Inferior parietal cortex (tissue), 1 donor: ENCODE measurements at regions not wholly inside any gene's neighbourhood (a gene's known extent, or its start where the extent isn't known, plus 50 kb on each side); places are given as distances from the start of the nearest gene placed in this dataset.

Source experiments
- DNase-seq: peaks from one replicate; pipeline ENCODE4 v3.0.0-alpha.2; 2016; ENCODE audit errors: extremely low spot score

DNA sequence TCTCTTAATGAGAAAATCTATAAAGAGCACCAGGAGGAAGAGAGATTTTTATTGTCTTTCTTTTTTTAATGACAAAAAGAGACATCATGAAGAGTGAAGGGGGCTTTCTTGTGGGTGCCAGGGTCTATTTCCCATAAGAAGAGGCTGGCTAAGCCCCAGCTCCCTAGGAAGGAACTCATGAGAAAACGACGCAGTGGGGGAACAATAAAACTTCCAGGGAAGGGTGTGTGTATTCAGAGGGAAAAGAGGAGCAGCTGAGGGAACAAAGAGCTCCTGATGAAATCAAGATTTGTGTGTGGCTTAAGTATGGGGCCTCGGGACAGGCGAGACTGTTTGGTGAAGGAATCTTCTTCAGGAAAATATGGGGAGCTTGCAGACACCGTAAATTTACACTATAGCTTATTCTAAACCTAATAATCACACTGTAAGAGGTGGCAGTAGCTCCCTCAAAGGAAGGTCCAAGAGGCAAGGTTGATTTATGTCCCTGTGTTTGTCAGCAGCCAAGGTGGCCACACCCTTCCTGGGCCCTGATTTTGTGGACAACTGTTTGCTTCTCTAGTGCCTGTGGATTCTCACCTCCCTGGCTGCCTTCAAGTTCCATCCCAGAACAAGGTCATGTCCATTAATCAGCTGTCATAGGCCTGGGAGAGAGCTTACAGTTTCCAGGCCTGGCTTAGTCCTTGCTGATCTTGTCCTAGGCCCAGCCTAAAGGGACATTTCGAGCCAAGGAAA lies 615.7 kb downstream of the INSC start:
- no peak for DNase-seq

DNA sequence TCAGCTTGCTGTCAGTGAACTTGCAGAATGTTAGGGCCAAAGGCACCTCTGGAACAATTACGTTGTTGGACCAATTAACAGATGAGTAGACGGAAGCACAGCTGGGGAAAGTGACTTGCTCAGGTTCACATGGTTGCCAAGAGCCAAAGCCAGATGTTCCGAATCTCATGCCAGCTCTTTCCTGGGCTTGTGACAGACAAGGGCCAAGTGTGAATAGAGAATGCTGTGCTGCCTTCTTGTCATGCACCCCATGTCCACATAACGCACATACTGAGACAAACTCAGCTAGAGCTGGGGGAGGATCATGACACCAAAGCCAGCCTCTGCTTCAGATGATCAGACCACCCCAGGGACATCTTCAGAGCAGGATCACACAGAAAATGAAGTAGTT lies 616.3 kb downstream of the INSC start:
- no peak for DNase-seq

DNA sequence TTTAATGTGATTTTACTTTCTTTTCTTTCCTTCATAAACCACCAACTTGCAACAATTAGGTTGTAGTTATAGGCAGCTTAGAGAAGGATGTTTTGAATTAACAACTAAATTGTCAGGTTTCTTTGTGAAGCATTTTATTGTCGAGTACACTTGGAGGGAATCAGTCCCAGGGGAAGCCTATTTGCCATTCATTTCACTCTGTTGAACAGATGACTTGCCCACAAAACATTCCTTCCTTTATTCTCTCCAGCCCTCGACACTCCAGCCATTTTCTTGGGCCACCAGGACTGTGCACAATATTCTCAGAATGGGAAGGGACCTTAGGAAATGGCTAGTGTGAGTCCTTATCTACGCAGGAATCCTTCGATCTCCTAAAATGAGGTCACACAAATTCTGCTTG lies 620.6 kb downstream of the SOX6 start:
- DNase-seq: no peak

DNA sequence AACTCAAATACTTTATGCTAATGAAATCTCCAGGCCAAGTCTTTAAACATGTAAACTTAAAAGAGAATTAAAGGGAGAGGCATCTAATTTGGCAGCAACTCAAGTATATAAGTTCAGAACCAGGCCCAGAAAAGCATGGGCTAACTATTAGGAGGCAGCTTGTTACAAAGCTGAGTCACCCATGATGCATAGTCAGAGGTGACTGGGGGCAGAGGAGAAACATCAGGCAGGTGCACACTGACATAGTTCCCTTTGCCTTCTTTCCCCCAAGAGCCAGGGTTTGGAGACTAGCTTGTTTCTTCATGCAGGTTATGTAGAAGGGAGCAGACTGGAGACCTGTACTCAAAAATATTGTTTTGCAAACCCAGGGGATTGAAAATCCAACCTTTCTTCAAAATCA lies 619.0 kb downstream of the SOX6 start:
- DNase-seq: no peak

DNA sequence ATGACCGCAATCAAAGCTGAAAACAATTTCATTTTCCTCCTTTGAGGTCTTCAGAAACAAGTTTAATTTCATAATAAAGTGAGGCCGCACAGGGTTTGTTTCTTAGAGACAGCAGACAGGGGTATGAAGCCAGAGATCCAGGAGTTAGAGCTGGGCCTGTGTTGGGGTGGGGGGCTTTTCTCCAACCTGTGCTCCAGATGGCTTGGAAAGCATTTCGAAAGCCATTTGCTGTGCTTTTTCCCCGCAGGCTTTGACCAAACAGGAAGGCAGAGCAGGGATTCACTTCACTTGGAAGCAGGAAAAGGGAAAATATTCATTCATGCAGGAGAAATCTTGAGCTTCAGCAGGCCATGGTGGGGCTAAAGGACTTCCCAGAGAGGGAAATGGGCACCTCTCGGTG lies 617.4 kb downstream of the SOX6 start:
- no peak for DNase-seq

DNA sequence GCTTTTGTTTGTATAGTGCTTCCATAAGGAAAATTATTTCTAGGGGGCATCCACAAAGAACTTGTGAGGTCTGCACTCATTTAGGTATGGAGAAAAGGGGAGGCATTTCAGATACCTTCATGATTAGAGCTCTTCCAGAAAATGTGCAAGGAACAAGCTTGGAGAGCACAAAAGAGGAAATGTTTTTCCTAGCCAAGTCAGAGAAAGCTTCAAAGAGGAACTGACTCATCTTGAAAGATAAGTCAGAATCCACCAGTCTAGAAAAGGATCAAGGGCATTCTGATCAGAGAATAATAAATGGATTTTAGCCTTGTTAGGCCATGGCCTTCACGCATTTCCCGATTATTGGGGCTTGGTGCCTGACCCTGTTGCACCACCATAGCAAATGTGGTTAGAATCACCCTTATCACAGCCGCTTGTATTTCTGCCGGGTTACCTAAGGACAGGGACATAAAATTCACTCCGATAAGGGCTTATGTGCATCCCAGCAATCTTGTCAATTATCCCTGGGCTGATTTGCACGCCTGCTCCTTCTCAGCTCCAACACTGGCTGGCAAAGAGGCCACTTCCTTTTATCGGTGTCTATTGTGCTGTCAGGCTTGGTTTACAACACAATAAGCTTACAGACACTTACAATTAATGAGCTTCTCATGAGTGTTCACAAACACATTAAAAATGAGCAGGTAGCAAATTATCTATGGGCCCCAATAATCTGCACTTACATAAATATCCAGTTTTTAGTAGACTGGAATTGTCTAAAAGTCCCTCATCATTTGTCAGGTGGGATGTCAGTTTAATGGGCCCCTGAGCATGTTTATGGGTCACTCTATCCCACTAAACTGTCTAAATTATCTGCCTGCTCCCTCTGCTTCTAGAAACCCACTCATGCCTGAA lies 613.5 kb downstream of the SOX6 start:
- peak; percentile 5 for DNase-seq

DNA sequence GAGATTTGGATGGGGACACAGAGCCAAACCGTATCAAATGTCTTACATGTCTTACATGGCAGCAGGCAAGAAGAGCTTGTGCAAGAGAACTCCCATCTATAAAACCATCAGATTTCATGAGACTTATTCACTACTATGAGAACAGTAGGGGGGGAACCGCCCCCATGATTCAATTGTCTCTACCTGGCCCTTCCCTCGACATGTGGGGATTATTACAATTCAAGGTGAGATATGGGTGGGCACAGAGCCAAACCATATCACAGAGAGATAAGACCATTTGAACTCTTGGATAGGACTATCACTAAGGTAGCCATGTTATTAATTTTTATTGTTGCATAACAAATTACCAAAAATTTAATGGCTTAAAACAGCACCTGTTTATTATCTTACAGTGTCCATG lies 611.7 kb downstream of the SOX6 start:
- no peak for DNase-seq

DNA sequence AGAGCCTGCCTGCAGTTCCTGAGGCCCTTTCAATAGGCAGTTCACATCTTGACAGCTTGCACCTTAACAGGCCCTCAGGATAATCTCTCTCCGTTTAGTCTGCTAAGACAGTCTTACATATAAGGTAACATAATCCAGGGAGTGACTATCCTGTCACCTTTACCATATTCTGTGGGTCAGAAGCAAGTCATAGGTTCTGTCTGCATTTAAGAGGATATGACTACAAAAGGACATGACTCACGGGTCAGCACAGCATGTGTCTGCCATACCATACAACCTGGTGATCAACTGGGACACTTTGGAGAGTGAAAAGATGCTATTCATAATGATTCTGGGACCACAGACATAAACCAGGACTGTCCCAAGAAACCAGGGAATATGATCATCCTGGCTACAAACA lies 611.1 kb downstream of the SOX6 start:
- DNase-seq: no peak

DNA sequence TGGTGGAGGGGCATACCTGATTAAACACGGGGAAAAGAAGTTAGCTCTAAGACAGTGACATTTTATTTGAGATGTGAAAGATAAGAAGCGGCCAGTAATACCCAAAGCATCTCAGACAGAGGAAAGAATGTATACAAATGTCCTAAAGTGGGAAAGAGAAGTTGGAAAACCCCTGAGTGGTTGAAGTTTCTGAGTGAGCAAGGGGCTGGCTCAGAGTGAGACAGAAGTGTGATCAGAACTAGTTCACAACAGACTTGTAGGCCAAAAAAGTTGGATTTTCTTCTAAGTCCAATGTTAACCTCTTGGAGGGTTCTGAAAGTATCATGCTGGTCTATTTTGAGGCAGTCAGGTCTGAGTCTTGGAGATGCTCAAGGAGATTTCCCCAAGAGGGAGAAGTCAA lies 608.7 kb downstream of the SOX6 start:
- DNase-seq: no peak

DNA sequence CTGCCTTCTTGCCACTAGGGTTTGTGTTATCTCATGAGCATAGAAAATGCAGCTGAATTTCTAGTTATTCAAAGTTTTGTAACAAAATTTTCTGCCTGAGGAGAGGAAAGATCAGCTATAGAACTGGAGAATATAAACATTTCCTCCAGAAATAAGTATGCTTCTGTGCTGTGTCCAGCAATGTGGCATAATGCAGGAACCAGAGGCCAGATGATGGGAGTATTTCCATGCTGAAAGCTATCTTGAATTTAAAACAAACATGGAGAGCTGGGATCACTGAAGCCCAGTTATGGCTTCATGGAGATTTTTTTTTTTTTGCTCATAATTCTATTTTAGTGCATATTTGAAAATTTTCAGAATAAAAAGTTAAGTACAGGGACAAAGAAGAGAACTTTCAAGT lies 608.2 kb downstream of the SOX6 start:
- DNase-seq: no peak

DNA sequence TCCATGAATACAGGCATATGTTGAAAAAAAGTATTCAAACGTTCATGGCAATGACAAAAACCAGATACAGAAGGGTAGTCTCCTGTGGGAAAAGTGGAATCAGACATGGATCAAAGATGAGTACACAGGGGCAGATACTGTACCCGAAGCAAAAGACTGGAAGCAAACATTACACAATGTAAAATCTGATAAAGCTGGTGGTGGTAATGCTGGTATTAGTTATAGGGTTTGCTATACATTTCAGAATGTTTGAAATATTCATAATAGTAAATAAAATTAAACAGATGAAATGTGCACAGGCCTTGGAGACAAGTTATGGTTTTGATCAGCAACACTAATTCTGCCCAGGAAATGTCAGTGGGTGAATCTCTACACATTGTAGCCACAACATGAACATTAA lies 607.6 kb downstream of the SOX6 start:
- no peak for DNase-seq

DNA sequence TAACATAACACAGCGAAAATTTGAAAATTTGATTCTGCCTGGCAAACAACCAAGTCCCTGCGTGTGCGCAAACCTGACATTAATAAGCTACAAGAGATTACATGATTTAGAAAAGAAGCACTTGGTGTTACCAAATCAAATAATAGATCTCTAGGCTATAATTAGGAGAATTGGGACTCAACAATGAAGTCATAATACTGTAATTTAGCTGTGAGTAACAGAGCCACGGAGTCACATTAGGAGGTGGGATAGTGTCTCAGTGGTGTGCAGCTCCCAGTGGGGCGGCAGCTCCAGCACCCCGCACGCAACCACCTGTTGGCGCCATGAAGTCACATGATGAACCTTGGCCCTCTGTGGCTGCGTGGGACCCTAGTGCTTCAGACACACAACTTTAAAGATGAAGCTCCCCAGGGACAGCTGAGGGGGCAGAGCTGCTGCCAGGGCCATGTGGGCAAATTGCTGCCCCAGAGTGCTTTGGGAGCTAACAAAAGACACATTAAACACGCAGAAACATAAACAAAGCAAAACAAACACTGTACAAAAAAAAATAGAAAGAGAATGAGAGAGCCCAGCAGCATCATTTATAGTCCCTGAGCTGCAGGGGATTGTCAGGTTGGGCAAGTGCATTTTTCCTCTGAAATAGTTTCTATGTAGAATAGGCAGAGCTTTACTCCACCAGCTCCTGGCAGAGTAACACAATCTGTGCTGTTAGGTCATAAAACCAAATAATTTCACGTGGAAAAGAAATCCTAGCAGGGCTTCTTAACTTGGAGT lies 605.6 kb downstream of the SOX6 start:
- DNase-seq: no peak

DNA sequence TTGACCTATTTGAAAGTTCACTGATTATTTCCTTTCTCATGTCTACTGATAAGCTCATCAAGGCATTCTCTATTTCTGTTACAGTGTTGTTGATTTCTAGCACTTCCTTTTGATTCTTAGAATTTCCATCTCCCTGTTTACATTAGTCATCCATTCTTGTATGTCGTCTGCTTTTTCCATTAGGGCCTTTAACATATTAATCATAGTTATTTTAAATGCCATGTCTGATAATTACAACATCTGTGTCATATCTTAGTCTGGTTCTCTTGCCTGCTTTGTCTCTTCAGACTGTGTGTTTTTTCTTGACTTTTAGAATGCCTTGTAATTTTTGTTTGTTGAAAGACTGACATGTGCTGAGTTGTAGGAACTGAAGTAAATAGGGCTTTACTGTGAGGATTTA lies 602.1 kb downstream of the SOX6 start:
- no peak for DNase-seq

DNA sequence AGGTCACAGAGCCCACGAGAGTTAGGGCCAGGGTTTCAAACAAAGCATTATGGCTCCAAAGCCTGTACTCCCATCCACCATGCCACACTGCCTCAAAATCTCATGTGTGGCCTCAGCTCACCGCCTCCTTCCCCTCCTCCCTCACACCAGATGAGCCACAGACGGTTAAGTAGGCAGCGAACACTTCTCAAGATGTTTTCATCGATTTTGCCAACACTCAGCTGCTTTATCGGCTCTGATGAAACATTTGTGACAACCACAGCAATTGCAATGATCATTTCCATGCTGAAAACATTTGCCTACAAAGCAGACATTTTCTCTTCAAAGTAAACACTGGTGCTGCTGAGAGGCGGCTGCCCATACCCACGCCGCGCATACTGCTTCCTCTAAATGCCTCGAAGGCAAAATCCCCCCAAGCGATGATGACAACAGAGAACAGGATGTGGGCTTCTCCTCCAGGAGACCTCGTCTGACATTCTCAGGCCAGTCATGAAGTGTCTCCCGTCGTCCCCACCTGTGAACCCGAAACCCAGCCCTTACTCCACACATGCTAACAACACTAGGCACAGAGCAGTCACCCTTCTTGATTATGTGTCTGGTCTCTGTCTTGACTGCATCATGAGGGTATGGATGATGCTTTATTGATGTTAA lies 599.2 kb downstream of the SOX6 start:
- no peak for DNase-seq

DNA sequence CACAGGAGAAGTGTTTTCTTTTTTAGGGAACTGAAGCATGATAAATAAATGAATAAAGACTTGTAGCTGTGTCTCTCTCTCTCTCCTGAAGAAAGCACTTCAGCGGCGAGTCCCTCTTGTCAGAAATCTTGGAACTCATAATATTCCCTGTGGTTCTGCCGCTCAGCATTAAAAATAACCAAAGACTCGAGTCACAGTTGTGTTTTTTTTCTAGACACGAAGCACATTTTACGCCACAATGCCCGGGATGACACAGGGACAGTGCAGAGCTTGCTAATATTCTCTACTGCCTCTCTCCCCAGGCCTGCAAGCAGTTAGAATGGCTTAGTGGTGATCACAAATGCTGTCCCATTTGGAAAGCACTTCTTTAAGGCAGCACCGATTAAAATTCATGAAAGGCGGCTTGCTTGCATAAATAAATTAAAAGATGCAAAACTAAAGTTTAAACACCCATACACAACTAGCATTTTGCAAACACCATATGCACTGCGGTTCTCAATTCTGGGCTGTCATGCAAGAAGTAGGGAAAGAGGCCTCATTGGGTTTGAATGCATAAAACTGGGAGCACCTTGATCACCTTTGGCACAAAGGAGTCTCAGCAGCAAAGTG lies 597.4 kb downstream of the SOX6 start:
- no peak for DNase-seq

DNA sequence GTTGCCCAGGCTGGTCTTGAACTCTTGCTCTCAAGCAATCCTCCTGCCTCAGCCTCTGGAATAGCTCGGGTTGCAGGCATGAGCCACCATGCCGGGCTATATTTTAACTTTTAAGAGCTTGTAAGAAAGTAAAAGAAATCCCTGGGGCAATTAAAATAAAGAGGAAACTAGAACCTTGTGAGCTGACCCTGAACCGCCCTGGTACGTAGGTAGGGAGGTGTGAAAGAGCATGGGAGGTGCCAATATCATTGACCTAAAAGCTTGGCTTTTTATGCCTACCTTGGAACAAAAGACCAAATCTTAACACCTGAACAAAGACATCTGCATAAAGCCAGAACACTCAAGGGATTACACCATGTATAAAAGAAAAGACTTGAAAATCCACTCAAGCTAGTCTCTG lies 595.1 kb downstream of the SOX6 start:
- no peak for DNase-seq

DNA sequence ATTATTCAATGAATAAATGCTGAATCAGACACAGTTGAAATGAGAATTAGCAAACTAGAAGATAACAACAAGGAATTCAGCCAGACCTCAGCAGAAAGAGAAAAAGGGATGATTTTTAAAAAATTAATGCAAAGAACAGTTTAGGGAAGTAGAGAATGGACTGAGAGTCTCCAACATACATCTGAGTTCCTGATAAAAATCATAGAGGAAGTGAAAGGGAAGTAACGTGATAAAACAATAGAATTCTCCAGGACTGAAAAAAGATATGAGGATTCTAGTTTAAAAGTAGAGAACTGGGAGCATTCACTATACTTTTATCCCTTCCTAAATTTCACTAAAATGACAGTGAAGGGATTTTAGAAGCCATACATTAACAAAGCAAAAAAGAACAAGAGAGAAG lies 592.0 kb downstream of the SOX6 start:
- DNase-seq: no peak

DNA sequence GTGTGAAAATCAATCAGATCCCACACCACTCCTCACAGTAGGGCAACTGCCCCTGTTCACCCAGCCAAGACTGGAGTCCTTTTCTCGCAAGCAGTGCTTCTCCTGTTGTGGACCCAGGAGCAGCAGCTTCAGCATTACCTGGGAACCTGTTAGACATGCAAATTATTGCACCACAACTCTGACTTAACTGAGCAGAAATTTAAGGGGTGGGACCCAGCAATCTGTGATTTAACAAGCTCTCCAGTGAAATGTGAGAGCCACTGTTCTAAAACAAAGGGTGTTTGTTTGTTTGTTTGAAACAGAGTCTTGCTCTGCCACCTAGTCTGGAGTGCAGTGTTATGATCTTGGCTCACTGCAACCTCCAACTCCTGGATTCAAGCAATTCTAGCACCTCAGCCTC lies 591.4 kb downstream of the SOX6 start:
- no peak for DNase-seq

DNA sequence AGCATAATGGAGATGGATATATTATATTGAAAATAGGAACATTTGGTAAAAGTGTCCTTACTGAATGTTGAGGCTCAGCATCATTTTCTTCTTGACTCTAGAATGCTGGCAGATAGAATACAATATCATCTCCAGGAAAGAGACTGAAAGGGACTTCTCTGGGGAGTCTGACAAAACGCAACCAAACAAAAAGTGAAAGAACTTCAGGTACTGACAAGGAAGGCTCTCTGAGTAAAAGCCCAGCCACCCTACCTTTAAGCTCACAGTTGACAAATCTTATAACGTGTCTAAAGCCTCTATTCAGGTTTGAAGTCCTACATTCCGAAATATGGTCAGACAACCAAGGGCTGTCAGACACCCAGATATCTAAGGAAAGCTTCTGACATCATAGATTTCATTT lies 590.8 kb downstream of the SOX6 start:
- no peak for DNase-seq

DNA sequence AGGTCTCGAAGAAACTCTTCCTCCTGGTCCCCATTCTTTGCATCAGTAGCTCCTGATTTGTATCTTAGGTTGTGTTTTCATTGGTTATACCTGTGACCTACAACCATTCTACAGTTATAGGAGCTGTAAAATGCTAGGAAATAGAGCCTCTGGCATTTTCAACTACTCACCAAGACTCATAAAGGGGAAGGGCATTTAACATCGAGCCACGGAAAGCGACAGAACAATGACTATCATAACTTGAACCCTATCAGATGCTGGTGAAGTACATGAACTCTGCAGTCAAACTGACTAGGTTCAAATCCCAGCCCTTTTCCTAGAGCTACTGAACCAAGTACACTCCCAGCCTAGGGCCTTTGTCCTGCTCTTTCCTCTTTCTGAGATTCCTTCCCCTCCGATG lies 588.0 kb downstream of the SOX6 start:
- DNase-seq: no peak

DNA sequence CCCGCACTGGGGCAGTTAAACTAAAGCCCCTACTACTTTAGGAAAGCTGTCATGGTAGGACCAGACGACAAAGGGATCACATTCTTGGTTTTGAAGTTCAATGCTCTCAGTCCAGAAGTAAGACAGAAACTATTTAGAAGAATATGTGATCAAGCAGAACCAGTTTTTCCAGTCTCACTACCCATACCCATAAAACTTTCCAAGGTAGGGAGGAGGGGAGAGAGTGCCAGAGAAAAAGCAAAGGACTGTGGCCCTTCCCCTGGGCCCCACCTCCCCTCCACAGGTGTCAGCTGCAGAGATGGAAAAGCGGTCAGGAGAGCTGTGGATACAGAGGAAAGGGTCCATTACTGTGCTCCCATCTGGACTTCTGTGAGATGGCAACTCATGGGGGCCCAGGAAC lies 587.1 kb downstream of the SOX6 start:
- DNase-seq: no peak
